22Rv1 (cell line): ENCODE measurements at regions not wholly inside any gene's neighbourhood (a gene's known extent, or its start where the extent isn't known, plus 50 kb on each side); places are given as distances from the start of the nearest gene placed in this dataset.

Source experiments
- H3K27ac ChIP-seq: fragments of 450-650 bp; 2 replicates; pipeline ENCODE4 v1.5.1; 2017
- CTCF ChIP-seq: fragments of 450-650 bp; IDR thresholded peaks from 2 replicates; pipeline ENCODE4 v1.5.1; 2017; ENCODE audit warnings: mild to moderate bottlenecking
- ZFX ChIP-seq: fragments of 450-650 bp; IDR thresholded peaks from 2 replicates; pipeline ENCODE4 v1.6.1; 2017; ENCODE audit warnings: antibody characterized with exemption, borderline replicate concordance

- H3K27ac ChIP-seq = no peak overlapping the region
- TF ChIP-seq CTCF (no peak), ZFX (no peak)
Measured at GRCh38 chr6:137692308-137692707, 174.8 kb upstream of the TNFAIP3 start.

- TF ChIP-seq CTCF (no peak), ZFX (no peak)
- H3K27ac ChIP-seq = no peak overlapping the region
Measured at GRCh38 chr6:137692806-137693205, 174.3 kb upstream of the TNFAIP3 start.

- H3K27ac ChIP-seq = no peak overlapping the region
- TF ChIP-seq ZFX (no peak), CTCF (no peak)
Measured at GRCh38 chr6:137693711-137694110, 173.3 kb upstream of the TNFAIP3 start.

GRCh38 chr6:137696765-137697164 is 170.3 kb upstream of the TNFAIP3 start:
- no peak overlapping the region for H3K27ac ChIP-seq
- no peak for TF ChIP-seq CTCF
- TF ChIP-seq ZFX = no peak

GRCh38 chr6:137697267-137697938 is 169.7 kb upstream of the TNFAIP3 start:
- no peak overlapping the region for H3K27ac ChIP-seq
- no peak for TF ChIP-seq CTCF
- TF ChIP-seq ZFX = no peak

- H3K27ac ChIP-seq = no peak overlapping the region
Measured at GRCh38 chr6:137698636-137699030, 168.4 kb upstream of the TNFAIP3 start.

GRCh38 chr6:137699031-137699683 is 167.9 kb upstream of the TNFAIP3 start:
- no peak overlapping the region for H3K27ac ChIP-seq
- TF ChIP-seq ZFX = no peak
- no peak for TF ChIP-seq CTCF

More at GRCh38 chr6:137698636-137699030, 168.4 kb upstream of the TNFAIP3 start:
- no peak for TF ChIP-seq ZFX
